NCI-H1417 (cell line): ENCODE measurements at regions not wholly inside any gene's neighbourhood (a gene's known extent, or its start where the extent isn't known, plus 50 kb on each side); places are given as distances from the start of the nearest gene placed in this dataset.
"Not testable (repeated sequence)": the region's sequence is repeated elsewhere in the genome, so short reads cannot be mapped to it uniquely, and the experiment has no call there.

ENCODE experiments used
- DNase-seq, 3 experiments: peaks; one replicate each; lab custom pipeline; 2025; lab: John Stamatoyannopoulos, UW

GRCh38 chr16:64304396-64304795, 817.5 kb downstream of the CDH11 start:
- peak in 1 of 3 experiments; percentile 54 for DNase-seq

GRCh38 chr16:64297863-64298600, 823.8 kb downstream of the CDH11 start:
- no peak for DNase-seq

GRCh38 chr16:64295466-64295865, 826.4 kb downstream of the CDH11 start:
- no peak for DNase-seq

GRCh38 chr16:64292953-64293352, 828.9 kb downstream of the CDH11 start:
- no peak for DNase-seq

GRCh38 chr16:64292161-64292560, 829.7 kb downstream of the CDH11 start:
- DNase-seq = no peak

- DNase-seq = no peak
These were observed 831.4 kb downstream of the CDH11 start for GRCh38 chr16:64290461-64290860.

- DNase-seq = no peak
These were observed 834.0 kb downstream of the CDH11 start for GRCh38 chr16:64287655-64288528.

- no peak for DNase-seq
These were observed 839.7 kb downstream of the CDH11 start for GRCh38 chr16:64282181-64282580.

GRCh38 chr16:64280317-64280716, 841.5 kb downstream of the CDH11 start:
- DNase-seq = no peak

- DNase-seq = no peak
These were observed 843.7 kb downstream of the CDH11 start for GRCh38 chr16:64278196-64278595.

GRCh38 chr16:64276646-64277045, 845.2 kb downstream of the CDH11 start:
- DNase-seq = no peak

- DNase-seq = no peak
These were observed 849.8 kb downstream of the CDH11 start for GRCh38 chr16:64272028-64272427.

- no peak for DNase-seq
These were observed 852.1 kb downstream of the CDH11 start for GRCh38 chr16:64269756-64270155.

GRCh38 chr16:64265756-64266155, 856.1 kb downstream of the CDH11 start:
- no peak for DNase-seq

- DNase-seq = not testable (repeated sequence)
These were observed 861.0 kb downstream of the CDH11 start for GRCh38 chr16:64260631-64261401.

- DNase-seq = peak in 1 of 3 experiments; percentile 19
These were observed 867.2 kb downstream of the CDH11 start for GRCh38 chr16:64254443-64255367.

- no peak for DNase-seq
These were observed 868.3 kb downstream of the CDH11 start for GRCh38 chr16:64253525-64253924.

GRCh38 chr16:64253096-64253495, 868.8 kb downstream of the CDH11 start:
- no peak for DNase-seq

GRCh38 chr16:64251742-64252141, 870.1 kb downstream of the CDH11 start:
- DNase-seq = no peak

- no peak for DNase-seq
These were observed 871.0 kb downstream of the CDH11 start for GRCh38 chr16:64250866-64251265.

- DNase-seq = no peak
These were observed 879.4 kb downstream of the CDH11 start for GRCh38 chr16:64242492-64242891.
